Colonic mucosa (tissue), 4 donors: ENCODE measurements at regions not wholly inside any gene's neighbourhood (a gene's known extent, or its start where the extent isn't known, plus 50 kb on each side); places are given as distances from the start of the nearest gene placed in this dataset.
"Not testable (repeated sequence)": the region's sequence is repeated elsewhere in the genome, so short reads cannot be mapped to it uniquely, and the experiment has no call there.

Experiments used
- DNase-seq: peaks from one replicate; pipeline ENCODE4 v3.0.0-alpha.2; 2020
- H3K27ac ChIP-seq: fragments of 200-600 bp; one replicate; pipeline ENCODE4 v1.8.0; 2021
- H3K27me3 ChIP-seq: fragments of 200-600 bp; one replicate; pipeline ENCODE4 v1.8.0; 2021
- H3K36me3 ChIP-seq: fragments of 200-600 bp; one replicate; pipeline ENCODE4 v1.8.0; 2021
- H3K4me1 ChIP-seq: fragments of 200-600 bp; one replicate; pipeline ENCODE4 v1.8.0; 2021; ENCODE audit warnings: mild to moderate bottlenecking
- H3K4me3 ChIP-seq: fragments of 200-600 bp; one replicate; pipeline ENCODE4 v1.8.0; 2021
- H3K9ac ChIP-seq, 2 donors: one replicate each; pipeline ENCODE4 v1.7.0; 2013; ENCODE audit warnings: control low read depth in 2 of 2, low read depth in 2 of 2, low read length in 2 of 2
- H3K9me3 ChIP-seq: fragments of 200-600 bp; one replicate; pipeline ENCODE4 v1.8.0; 2021
- CTCF ChIP-seq: fragments of 200-600 bp; IDR thresholded peaks from one replicate; pipeline ENCODE4 v1.8.0; 2022; ENCODE audit warnings: antibody characterized with exemption, mild to moderate bottlenecking
- intact Hi-C: fragments of 100-400 bp; cut with DNase I; formaldehyde crosslinking; loops from one replicate; pipeline ENCODE4 v1.14.1; 2022
- donor health status: healthy.
- donor health status: DM: no; HTN: no; CAD: no.
- donor health status: DM: no; HTN: no; CAD: no.

GRCh38 chr9:19879062-19879461, 90.2 kb upstream of the SLC24A2 start:
- no peaks in the 10 kb centered on the region for H3K36me3 ChIP-seq
- no peak for TF ChIP-seq CTCF
- H3K4me3 ChIP-seq = no peak overlapping the region
- H3K4me1 ChIP-seq = no peaks in the 10 kb centered on the region
- no peaks in the 10 kb centered on the region for H3K27me3 ChIP-seq
- intact Hi-C loops = no loop called here
- H3K9me3 ChIP-seq = no peaks in the 10 kb centered on the region
- no peak for DNase-seq
- no peak overlapping the region for H3K9ac ChIP-seq
- H3K27ac ChIP-seq = no peak overlapping the region

- Histone ChIP-seq H3K36me3 (no peaks in the 10 kb centered on the region), H3K4me1 (no peaks in the 10 kb centered on the region), H3K27ac (no peak overlapping the region), H3K4me3 (no peak overlapping the region), H3K27me3 (no peaks in the 10 kb centered on the region), H3K9me3 (no peaks in the 10 kb centered on the region), H3K9ac (no peak overlapping the region)
- intact Hi-C loops = no loop called here
- no peak for DNase-seq
- TF ChIP-seq CTCF = no peak
Observed at GRCh38 chr9:19876569-19877316, 87.9 kb upstream of the SLC24A2 start.

GRCh38 chr9:19875291-19875920, 86.6 kb upstream of the SLC24A2 start:
- H3K4me1 ChIP-seq = no peaks in the 10 kb centered on the region
- H3K9me3 ChIP-seq = no peaks in the 10 kb centered on the region
- no peak overlapping the region for H3K9ac ChIP-seq
- H3K27me3 ChIP-seq = no peaks in the 10 kb centered on the region
- TF ChIP-seq CTCF = no peak
- intact Hi-C loops = no loop called here
- DNase-seq = no peak
- no peak overlapping the region for H3K4me3 ChIP-seq
- H3K27ac ChIP-seq = no peak overlapping the region
- no peaks in the 10 kb centered on the region for H3K36me3 ChIP-seq

- H3K9ac ChIP-seq, H3K4me3 ChIP-seq, H3K27ac ChIP-seq, H3K9me3 ChIP-seq, H3K27me3 ChIP-seq, DNase-seq, intact Hi-C loops, H3K4me1 ChIP-seq, H3K36me3 ChIP-seq: not testable (repeated sequence)
Observed at GRCh38 chr9:19873188-19873587, 84.4 kb upstream of the SLC24A2 start.

GRCh38 chr9:19870988-19871387, 82.2 kb upstream of the SLC24A2 start:
- Histone ChIP-seq H3K36me3 (no peaks in the 10 kb centered on the region), H3K27ac (no peak overlapping the region), H3K4me1 (no peaks in the 10 kb centered on the region), H3K27me3 (no peaks in the 10 kb centered on the region), H3K9me3 (no peaks in the 10 kb centered on the region), H3K4me3 (no peak overlapping the region), H3K9ac (no peak overlapping the region)
- no peak for TF ChIP-seq CTCF
- intact Hi-C loops = no loop called here
- DNase-seq = no peak

GRCh38 chr9:19840953-19841352, 52.1 kb upstream of the SLC24A2 start:
- Histone ChIP-seq H3K36me3 (no peaks in the 10 kb centered on the region), H3K27me3 (no peaks in the 10 kb centered on the region), H3K9me3 (no peaks in the 10 kb centered on the region), H3K4me1 (no peaks in the 10 kb centered on the region), H3K9ac (no peak overlapping the region), H3K4me3 (no peak overlapping the region), H3K27ac (no peak overlapping the region)
- TF ChIP-seq CTCF = no peak
- intact Hi-C loops = no loop called here
- DNase-seq = no peak
